HL-60 (cell line): ENCODE measurements at regions not wholly inside any gene's neighbourhood (a gene's known extent, or its start where the extent isn't known, plus 50 kb on each side); places are given as distances from the start of the nearest gene placed in this dataset.

Experiments used
- DNase-seq, 2 experiments: peaks; one replicate each; pipeline ENCODE4 v3.0.0-alpha.2; 2010 to 2020; ENCODE audit warnings: low read depth in 1 of 2, low spot score in 1 of 2
- H3K27ac ChIP-seq: fragments of 250-450 bp; sonication (Bioruptor Pico); replicated peaks from 2 replicates; pipeline ENCODE4 v1.5.1; 2020; ENCODE audit warnings: mild to moderate bottlenecking, moderate library complexity
- H3K27me3 ChIP-seq: fragments of 250-450 bp; sonication (Bioruptor Pico); 2 replicates; pipeline ENCODE4 v1.5.1; 2021; ENCODE audit warnings: mild to moderate bottlenecking, moderate library complexity; ENCODE audit not compliant: insufficient read depth, poor library complexity, severe bottlenecking
- H3K4me3 ChIP-seq: replicated peaks from 2 replicates; pipeline ENCODE4 v1.5.1; 2011; ENCODE audit warnings: mild to moderate bottlenecking, control low read depth, low read length; ENCODE audit not compliant: insufficient read depth
- CTCF ChIP-seq: IDR thresholded peaks from one replicate; pipeline ENCODE4 v1.5.1; 2011; ENCODE audit warnings: low read length, control low read depth, inconsistent platforms; ENCODE audit not compliant: insufficient read depth
- GABPA ChIP-seq: IDR thresholded peaks from 2 replicates; pipeline ENCODE4 v1.6.1; 2012; ENCODE audit warnings: low read depth
- POLR2AphosphoS5 ChIP-seq: IDR thresholded peaks from 2 replicates; pipeline ENCODE4 v1.6.1; 2012; ENCODE audit warnings: low read depth
- SPI1 ChIP-seq: IDR thresholded peaks from 2 replicates; pipeline ENCODE4 v1.6.1; 2012; ENCODE audit warnings: low read depth, mild to moderate bottlenecking, borderline replicate concordance
- TF ChIP-seq, protein P1 (sequence below): IDR thresholded peaks from 2 replicates; pipeline ENCODE4 v1.6.1; 2012; ENCODE audit warnings: low read depth; ENCODE audit not compliant: insufficient replicate concordance

DNA sequence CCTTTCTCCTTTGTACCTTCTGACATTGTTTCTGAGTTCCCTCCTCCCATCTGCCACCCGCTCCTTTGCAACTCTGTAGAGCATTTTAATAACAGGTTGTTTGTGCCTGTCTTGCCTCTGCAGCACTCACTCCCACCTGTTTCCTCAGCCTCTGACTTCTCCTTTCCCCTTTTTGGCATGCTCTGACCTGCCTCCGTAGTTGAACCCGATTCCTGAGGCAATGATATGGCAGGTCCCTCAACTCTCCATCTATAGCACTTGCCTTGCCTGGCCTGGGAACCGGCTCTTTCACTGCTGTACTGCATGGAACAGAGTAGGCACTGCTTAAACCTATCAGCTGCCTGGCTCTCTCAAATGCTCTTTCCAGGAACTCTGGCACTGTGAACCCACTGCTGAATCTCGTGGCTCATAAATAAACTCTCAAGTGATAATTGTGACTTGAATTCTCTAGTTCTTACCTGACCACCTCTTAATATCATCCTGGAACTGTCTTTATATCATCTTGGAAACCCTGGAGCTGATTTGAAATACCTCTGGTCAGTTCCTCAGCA lies 50.3 kb downstream of the UTRN start:
- TF ChIP-seq, protein P1, sequence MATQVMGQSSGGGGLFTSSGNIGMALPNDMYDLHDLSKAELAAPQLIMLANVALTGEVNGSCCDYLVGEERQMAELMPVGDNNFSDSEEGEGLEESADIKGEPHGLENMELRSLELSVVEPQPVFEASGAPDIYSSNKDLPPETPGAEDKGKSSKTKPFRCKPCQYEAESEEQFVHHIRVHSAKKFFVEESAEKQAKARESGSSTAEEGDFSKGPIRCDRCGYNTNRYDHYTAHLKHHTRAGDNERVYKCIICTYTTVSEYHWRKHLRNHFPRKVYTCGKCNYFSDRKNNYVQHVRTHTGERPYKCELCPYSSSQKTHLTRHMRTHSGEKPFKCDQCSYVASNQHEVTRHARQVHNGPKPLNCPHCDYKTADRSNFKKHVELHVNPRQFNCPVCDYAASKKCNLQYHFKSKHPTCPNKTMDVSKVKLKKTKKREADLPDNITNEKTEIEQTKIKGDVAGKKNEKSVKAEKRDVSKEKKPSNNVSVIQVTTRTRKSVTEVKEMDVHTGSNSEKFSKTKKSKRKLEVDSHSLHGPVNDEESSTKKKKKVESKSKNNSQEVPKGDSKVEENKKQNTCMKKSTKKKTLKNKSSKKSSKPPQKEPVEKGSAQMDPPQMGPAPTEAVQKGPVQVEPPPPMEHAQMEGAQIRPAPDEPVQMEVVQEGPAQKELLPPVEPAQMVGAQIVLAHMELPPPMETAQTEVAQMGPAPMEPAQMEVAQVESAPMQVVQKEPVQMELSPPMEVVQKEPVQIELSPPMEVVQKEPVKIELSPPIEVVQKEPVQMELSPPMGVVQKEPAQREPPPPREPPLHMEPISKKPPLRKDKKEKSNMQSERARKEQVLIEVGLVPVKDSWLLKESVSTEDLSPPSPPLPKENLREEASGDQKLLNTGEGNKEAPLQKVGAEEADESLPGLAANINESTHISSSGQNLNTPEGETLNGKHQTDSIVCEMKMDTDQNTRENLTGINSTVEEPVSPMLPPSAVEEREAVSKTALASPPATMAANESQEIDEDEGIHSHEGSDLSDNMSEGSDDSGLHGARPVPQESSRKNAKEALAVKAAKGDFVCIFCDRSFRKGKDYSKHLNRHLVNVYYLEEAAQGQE = no peak
- peak; percentile 67; the same call in 1 of the 2 replicates for TF ChIP-seq SPI1
- DNase-seq = peak in 1 of 2 experiments; percentile 51
- no peaks in the 10 kb centered on the region for H3K27me3 ChIP-seq
- no peak overlapping the region for H3K27ac ChIP-seq
- no peak overlapping the region for H3K4me3 ChIP-seq

DNA sequence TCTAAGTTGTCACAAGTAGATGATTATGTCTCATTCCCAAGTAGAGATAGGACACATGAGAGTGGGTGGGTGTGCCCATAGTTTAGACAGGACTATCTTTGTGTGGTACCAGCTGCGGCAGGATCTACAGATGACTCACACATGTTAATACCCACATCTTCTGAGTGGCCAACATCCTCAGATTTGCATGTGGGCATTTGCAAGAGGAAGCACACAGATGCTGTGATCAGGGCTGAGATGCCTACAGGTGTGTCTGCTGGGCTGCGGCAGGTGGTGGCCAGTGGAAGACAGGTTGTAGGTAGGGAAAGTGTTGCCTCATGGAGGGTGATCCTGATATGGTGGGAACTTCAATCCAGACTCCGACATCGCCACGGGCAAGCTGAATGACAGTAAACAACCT lies 50.8 kb downstream of the UTRN start:
- H3K27me3 ChIP-seq = no peaks in the 10 kb centered on the region
- no peak overlapping the region for H3K27ac ChIP-seq
- no peak overlapping the region for H3K4me3 ChIP-seq
- DNase-seq = no peak
- TF ChIP-seq GABPA (no peak), CTCF (no peak), SPI1 (no peak), POLR2AphosphoS5 (no peak)
- TF ChIP-seq, protein P1 = no peak

DNA sequence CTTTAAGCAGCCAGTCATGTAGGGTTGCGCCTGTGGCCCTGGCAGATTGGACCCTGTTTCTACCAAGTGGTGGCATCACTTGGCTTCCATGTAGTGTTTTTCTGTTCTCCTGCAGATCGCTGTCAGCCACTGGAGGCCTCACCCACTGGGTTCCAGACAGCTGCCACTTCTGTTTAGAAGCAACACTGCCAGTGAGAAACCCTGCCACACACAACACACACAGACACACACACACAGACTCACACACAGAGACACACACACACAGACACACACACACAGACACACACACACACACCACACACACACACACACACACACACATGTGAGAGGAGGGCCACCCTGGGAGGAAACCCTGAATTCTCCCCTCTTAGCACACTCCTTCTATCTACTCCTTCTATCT lies 51.8 kb downstream of the UTRN start:
- no peak for DNase-seq
- Histone ChIP-seq H3K27ac (no peak overlapping the region), H3K27me3 (no peaks in the 10 kb centered on the region), H3K4me3 (no peak overlapping the region)
- TF ChIP-seq CTCF (no peak), POLR2AphosphoS5 (no peak), SPI1 (no peak), GABPA (no peak)
- TF ChIP-seq, protein P1 = no peak
